Tibial nerve (tissue), 4 donors: ENCODE measurements at regions not wholly inside any gene's neighbourhood (a gene's known extent, or its start where the extent isn't known, plus 50 kb on each side); places are given as distances from the start of the nearest gene placed in this dataset.
"Not testable (repeated sequence)": the region's sequence is repeated elsewhere in the genome, so short reads cannot be mapped to it uniquely, and the experiment has no call there.

Experiments
- DNase-seq, 2 donors: peaks; one replicate each; pipeline ENCODE4 v3.0.0-alpha.2; 2019; ENCODE audit warnings: low spot score in 2 of 2
- H3K27ac ChIP-seq, 4 donors: fragments of 200-600 bp; sonication (generic) in 3 of 4; one replicate each; pipeline ENCODE4 v1.5.1; 2017 to 2019; ENCODE audit warnings: mild to moderate bottlenecking in 1 of 4
- H3K27me3 ChIP-seq, 2 donors: fragments of 200-600 bp; sonication (generic) in 1 of 2; one replicate each; pipeline versions ENCODE4 v1.5.1 to v1.6.0; 2017 to 2019
- H3K36me3 ChIP-seq, 3 donors: fragments of 200-600 bp; sonication (generic); one replicate each; pipeline ENCODE4 v1.5.1; 2018 to 2019
- H3K4me1 ChIP-seq, 4 donors: fragments of 200-600 bp; sonication (generic) in 3 of 4; one replicate each; pipeline ENCODE4 v1.5.1; 2017 to 2019
- H3K4me3 ChIP-seq, 4 donors: fragments of 200-600 bp; sonication (generic) in 3 of 4; one replicate each; pipeline ENCODE4 v1.5.1; 2017 to 2019; ENCODE audit warnings: mild to moderate bottlenecking in 1 of 4, moderate library complexity in 1 of 4
- H3K9me3 ChIP-seq, 4 donors: fragments of 200-600 bp; sonication (generic) in 3 of 4; one replicate each; pipeline ENCODE4 v1.5.1; 2017 to 2019
- CTCF ChIP-seq, 5 experiments: fragments of 200-600 bp in 3 of 5; fragments of 450-650 bp in 2 of 5; sonication (generic) in 3 of 5; IDR thresholded peaks; one replicate each; pipeline ENCODE4 v1.5.1; 2016 to 2019; ENCODE audit warnings: antibody characterized with exemption in 5 of 5, mild to moderate bottlenecking in 3 of 5, moderate library complexity in 2 of 5
- EP300 ChIP-seq, 2 donors: sonication (generic); formaldehyde crosslinking; IDR thresholded peaks; one replicate each; pipeline ENCODE4 v1.6.1; 2017; ENCODE audit warnings: antibody characterized with exemption in 2 of 2, mild to moderate bottlenecking in 1 of 2
- POLR2A ChIP-seq, 2 donors: fragments of 450-650 bp; IDR thresholded peaks; one replicate each; pipeline ENCODE4 v1.6.1; 2017; ENCODE audit warnings: antibody characterized with exemption in 2 of 2, mild to moderate bottlenecking in 2 of 2, moderate library complexity in 2 of 2
- WGBS, 2 donors: methylation state at CpG; one replicate each; pipeline ENCODE4 v1.1.5; 2018; 5-methylcytosine and 5-hydroxymethylcytosine counted together

- H3K27me3 ChIP-seq = no peaks in the 10 kb centered on the region
These were observed 759.3 kb upstream of the AUTS2 start for GRCh38 chr7:68839014-68839413.

GRCh38 chr7:68840991-68841390, 757.3 kb upstream of the AUTS2 start:
- H3K36me3 ChIP-seq = no peaks in the 10 kb centered on the region
- peaks cover 0 to 9% (median 0%) of the 10 kb centered on the region in 4 donors for H3K9me3 ChIP-seq
- WGBS, 2 donors = 60 to 74% methylated on average over 9 of the region's 9 CpGs
- no peaks in the 10 kb centered on the region for H3K27me3 ChIP-seq
- no peak overlapping the region for H3K4me3 ChIP-seq
- no peaks in the 10 kb centered on the region for H3K4me1 ChIP-seq
- no peak overlapping the region for H3K27ac ChIP-seq
- DNase-seq = no peak
- TF ChIP-seq CTCF (IDR thresholded peaks at IDR 0.05) (no peak), POLR2A (IDR thresholded peaks at IDR 0.05) (no peak), EP300 (IDR thresholded peaks at IDR 0.05) (no peak)

More at GRCh38 chr7:68839014-68839413, 759.3 kb upstream of the AUTS2 start:
- Histone ChIP-seq H3K4me1 (no peaks in the 10 kb centered on the region), H3K36me3 (no peaks in the 10 kb centered on the region), H3K27ac (no peak overlapping the region), H3K4me3 (no peak overlapping the region), H3K9me3 (no peaks in the 10 kb centered on the region)
- 93 to 94% methylated on average over 9 of the region's 9 CpGs for WGBS, 2 donors
- no peak for DNase-seq
- TF ChIP-seq CTCF (IDR thresholded peaks at IDR 0.05) (no peak), POLR2A (IDR thresholded peaks at IDR 0.05) (no peak), EP300 (IDR thresholded peaks at IDR 0.05) (no peak)

GRCh38 chr7:68843985-68844384, 754.3 kb upstream of the AUTS2 start:
- DNase-seq, H3K4me3 ChIP-seq, H3K4me1 ChIP-seq, H3K27ac ChIP-seq, H3K27me3 ChIP-seq, H3K36me3 ChIP-seq: not testable (repeated sequence)
- peaks cover 0 to 13% (median 0%) of the 10 kb centered on the region in 4 donors for H3K9me3 ChIP-seq
- WGBS, 2 donors = 96% methylated on average over 6 of the region's 6 CpGs

GRCh38 chr7:68846811-68847325, 751.4 kb upstream of the AUTS2 start:
- no peaks in the 10 kb centered on the region for H3K36me3 ChIP-seq
- WGBS, 2 donors = 83 to 85% methylated on average over 13 of the region's 13 CpGs
- no peak overlapping the region for H3K4me3 ChIP-seq
- no peak for DNase-seq
- no peaks in the 10 kb centered on the region for H3K27me3 ChIP-seq
- TF ChIP-seq EP300 (IDR thresholded peaks at IDR 0.05) = no peak
- no peak for TF ChIP-seq POLR2A (IDR thresholded peaks at IDR 0.05)
- no peak for TF ChIP-seq CTCF (IDR thresholded peaks at IDR 0.05)
- H3K9me3 ChIP-seq = peaks cover 0 to 21% (median 0%) of the 10 kb centered on the region in 4 donors
- H3K4me1 ChIP-seq = no peaks in the 10 kb centered on the region
- H3K27ac ChIP-seq = no peak overlapping the region

- Histone ChIP-seq H3K27me3 (no peaks in the 10 kb centered on the region), H3K4me3 (no peak overlapping the region), H3K36me3 (no peaks in the 10 kb centered on the region), H3K4me1 (no peaks in the 10 kb centered on the region), H3K27ac (no peak overlapping the region), H3K9me3 (peaks cover 0 to 12% (median 0%) of the 10 kb centered on the region in 4 donors)
- WGBS, 2 donors = 57 to 79% methylated on average over 6 of the region's 6 CpGs
- no peak for TF ChIP-seq POLR2A (IDR thresholded peaks at IDR 0.05)
- no peak for TF ChIP-seq EP300 (IDR thresholded peaks at IDR 0.05)
- no peak for TF ChIP-seq CTCF (IDR thresholded peaks at IDR 0.05)
- DNase-seq = no peak
These were observed 745.0 kb upstream of the AUTS2 start for GRCh38 chr7:68853254-68853653.

GRCh38 chr7:68857571-68857970, 740.7 kb upstream of the AUTS2 start:
- 87 to 94% methylated on average over 1 of the region's 1 CpG for WGBS, 2 donors
- TF ChIP-seq POLR2A (IDR thresholded peaks at IDR 0.05) (no peak), EP300 (IDR thresholded peaks at IDR 0.05) (no peak), CTCF (IDR thresholded peaks at IDR 0.05) (no peak)

More at GRCh38 chr7:68857571-68857970, 740.7 kb upstream of the AUTS2 start:
- Histone ChIP-seq H3K4me3 (no peak overlapping the region), H3K36me3 (no peaks in the 10 kb centered on the region), H3K27me3 (no peaks in the 10 kb centered on the region), H3K4me1 (no peaks in the 10 kb centered on the region), H3K27ac (no peak overlapping the region), H3K9me3 (no peaks in the 10 kb centered on the region)
- DNase-seq = no peak
